HG02840 (cell line): ENCODE measurements at regions not wholly inside any gene's neighbourhood (a gene's known extent, or its start where the extent isn't known, plus 50 kb on each side); places are given as distances from the start of the nearest gene placed in this dataset.
A peak's percentile ranks its signal among the peaks of the same experiment; 100 is the strongest.
"Not testable (repeated sequence)": the region's sequence is repeated elsewhere in the genome, so short reads cannot be mapped to it uniquely, and the experiment has no call there.

Source experiments
- ATAC-seq: cut with Tn5 transposase; IDR thresholded peaks from one replicate; pipeline ENCODE4 v1.9.1; 2021; ENCODE audit warnings: mild to moderate bottlenecking, moderate library complexity, moderate number of reproducible peaks; ENCODE audit not compliant: unreplicated experiment, low FRiP score

DNA sequence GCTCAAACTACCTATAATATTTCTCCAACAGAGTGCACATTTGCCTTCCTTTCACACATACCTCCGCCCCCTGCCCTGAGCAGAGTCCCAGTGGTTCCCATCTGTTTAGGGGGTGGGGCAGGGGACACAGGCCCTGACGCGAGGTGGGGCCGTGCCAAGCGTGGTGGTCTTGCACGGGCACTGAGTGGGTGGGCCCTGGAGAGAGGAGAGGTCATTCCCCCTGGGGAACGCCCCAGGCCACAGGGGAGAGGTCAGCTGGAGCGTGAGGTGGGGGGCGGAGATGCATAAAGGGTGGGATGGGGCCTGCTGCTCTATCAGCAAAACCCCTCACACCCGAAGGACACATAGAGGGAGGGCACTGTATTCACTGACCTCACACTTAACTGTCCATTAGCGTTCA is 441.9 kb downstream of the TMEM121 start:
- ATAC-seq, result no peak

- ATAC-seq, result not testable (repeated sequence)
Observed at GRCh38 chr14:105969026-105969425, 442.6 kb downstream of the TMEM121 start.

GRCh38 chr14:105970821-105971220 is 444.4 kb downstream of the TMEM121 start:
- not testable (repeated sequence) for ATAC-seq

GRCh38 chr14:105971593-105972500 is 445.5 kb downstream of the TMEM121 start:
- no peak for ATAC-seq

DNA sequence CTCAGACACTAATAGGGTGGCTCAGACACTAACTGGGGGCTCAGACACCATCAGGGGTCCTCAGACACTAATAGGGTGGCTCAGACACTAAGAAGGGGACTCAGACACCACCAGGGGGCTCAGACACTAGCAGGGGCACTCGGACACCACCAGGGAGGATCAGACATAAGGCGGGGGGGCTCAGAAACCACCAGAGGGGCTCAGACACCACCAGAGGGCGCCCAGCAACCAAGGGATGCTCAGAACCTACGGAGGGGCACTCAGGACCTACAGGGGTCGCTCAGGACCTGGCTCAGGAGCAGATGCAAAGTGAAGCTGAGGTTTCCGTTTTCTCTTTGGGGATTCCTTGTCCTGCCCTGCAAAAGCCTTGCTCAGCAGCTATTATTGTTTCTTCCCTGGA is 448.5 kb downstream of the TMEM121 start:
- no peak for ATAC-seq

DNA sequence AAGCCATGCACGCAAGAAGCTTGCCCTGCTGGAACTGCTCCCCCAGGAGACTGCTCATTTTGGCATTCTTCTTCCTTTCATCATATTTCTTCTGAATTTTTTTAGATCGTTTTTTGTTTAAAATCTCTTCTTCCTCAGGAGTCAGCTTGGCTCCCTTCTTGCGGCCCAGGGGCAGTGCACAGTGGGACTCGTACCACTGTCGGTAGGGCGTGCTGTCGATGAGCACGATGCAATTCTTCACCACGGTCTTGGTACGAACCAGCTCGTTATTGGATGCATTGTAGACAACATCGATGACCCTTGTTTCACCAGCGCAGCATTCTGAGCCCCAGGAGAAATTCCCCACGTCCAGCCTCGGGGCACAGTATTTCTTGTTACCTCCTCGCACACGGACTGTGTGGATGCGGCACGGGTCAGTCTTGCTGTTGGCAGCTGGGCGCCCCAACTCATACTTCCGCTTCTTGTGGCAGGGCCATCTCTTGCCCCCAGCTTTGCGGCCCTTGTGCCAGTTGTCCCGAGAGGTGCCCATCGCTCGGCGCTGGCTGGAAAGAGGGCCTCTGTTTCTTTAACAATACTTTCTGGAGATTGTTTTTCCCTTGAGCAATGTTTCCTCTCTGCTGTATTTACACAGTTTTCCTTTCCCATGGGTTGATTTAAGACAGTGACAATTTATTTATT is 452.4 kb downstream of the TMEM121 start:
- no peak for ATAC-seq

DNA sequence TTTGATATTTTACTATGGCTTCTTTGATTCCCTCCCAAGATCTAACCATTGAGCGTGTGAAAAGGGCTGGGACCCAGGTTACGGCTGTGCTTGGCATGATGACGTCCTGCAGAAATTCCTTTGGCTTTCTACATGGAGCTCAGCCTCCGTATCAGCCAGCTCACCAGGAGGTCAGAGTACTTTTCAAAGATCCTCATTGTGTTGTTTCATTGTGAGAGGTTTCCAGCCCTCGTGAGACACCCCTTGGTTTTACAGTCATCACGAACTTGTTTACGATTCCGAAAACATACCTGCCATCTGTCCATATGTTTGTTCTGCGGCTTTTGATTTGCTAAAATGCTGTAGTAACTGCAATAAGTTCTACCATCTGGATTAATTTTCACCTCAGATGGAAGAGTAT is 453.1 kb downstream of the TMEM121 start:
- no peak for ATAC-seq

GRCh38 chr14:105980224-105980623 is 453.8 kb downstream of the TMEM121 start:
- ATAC-seq, result no peak

- not testable (repeated sequence) for ATAC-seq
Observed at GRCh38 chr14:105981517-105982302, 455.3 kb downstream of the TMEM121 start.

- no peak for ATAC-seq
Observed at GRCh38 chr14:105982664-105983063, 456.3 kb downstream of the TMEM121 start.

- no peak for ATAC-seq
Observed at GRCh38 chr14:105986894-105987284, 460.5 kb downstream of the TMEM121 start.

DNA sequence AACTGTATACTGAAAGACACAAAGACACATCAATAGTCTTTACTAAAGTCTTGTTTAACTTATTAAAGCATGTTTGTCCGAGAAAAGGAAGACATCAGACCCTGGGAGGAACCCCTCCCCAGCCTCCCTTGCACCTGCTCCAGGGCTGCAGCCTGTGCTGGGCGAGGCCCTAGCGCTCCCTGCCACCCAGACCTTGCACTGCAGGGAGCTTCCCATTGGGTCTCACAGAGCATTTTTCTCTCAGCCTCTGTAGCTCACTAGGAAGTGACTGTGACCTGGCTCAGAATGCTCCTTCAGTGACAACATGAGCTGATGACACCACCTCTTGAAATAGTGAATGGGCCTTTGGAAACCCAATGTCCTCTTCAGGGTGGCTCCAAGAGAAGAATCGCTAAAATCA is 461.2 kb downstream of the TMEM121 start:
- no peak for ATAC-seq

- no peak for ATAC-seq
Observed at GRCh38 chr14:105989566-105990302, 463.4 kb downstream of the TMEM121 start.

- ATAC-seq, result not testable (repeated sequence)
Observed at GRCh38 chr14:105991677-105992076, 465.3 kb downstream of the TMEM121 start.

- ATAC-seq, result no peak
Observed at GRCh38 chr14:105993814-105994213, 467.4 kb downstream of the TMEM121 start.

DNA sequence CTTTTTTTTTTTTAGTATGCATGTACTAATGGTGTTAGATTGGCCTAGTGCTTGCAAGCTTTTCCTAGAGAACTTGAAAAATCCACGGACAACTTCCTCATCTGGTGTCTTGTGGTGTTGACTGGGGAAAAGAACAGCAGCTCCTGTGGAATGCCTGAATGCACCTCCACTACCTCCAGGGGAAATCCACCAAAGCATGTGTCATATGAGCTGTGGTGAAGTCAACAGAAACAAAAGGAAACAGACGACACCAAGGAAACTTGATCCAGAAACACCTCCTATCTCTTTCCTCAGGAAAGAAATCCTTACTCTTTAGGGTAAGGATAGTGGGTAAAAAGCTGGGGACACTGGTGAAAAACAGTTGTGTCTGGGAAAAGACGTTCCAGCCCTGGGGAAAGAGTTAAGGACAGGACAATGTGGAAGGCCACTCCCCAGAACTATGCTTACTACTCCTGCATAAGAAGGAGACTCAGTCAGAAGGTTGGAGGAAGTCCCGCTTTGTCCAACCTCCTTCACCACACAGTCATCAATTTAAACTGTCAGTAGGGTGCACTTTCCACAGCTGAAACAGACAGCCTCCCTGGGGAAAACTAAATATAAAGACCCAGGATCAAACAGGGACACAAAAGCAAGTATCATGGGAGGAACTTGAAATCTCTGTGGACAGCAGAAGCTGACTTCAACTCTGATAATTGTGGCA is 468.8 kb downstream of the TMEM121 start:
- ATAC-seq, result not testable (repeated sequence)

DNA sequence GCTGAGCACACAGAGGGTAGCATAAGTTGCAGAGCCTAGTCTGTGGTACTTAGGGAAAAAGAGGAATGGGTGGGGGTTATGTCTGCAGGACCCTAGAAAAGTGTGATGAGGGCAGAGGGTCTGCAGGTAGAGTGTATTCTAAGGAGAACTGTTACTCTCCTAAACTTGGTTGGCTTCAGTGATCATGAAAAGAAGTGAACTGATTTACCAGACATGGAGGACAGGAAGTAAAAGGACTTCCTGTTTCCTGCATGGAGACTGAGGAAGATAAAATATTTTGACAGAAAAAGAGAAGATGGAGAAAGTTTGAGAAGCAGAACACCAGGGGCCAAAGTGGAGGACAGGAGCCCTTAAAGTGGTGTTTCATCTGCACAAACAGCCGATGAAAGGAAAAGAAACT is 472.2 kb downstream of the TMEM121 start:
- not testable (repeated sequence) for ATAC-seq

DNA sequence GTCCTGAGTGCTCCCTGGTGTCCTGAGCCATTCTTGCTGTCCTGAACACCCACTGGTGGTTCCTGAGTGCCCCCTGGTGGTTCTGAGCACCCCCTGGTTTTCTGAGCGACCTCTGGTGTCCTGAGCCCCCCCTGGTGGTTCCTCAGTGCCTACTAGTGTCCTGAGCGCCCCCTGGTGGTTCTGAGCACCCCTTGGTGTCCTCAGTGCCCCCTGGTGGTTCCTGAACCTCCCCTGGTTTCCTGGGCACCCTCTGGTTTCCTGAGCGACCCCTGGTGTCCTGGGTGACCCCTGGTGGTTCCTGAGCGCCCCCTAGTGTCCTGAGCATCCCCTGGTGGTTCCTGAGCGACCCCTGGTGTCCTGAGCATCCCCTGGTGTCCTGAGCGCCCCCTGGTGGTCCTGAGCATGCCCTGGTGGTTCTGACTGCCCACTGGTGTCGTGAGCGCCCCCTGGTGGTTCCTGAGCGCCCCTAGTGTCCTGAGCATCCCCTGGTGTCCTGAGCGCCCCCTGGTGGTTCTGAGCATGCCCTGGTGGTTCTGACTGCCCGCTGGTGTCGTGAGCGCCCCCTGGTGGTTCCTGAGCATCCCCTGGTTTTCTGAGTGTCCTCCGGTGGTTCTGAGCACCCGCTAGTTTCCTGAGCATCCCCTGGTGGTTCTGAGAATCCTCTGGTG is 473.1 kb downstream of the TMEM121 start:
- ATAC-seq, result peak; percentile 95

DNA sequence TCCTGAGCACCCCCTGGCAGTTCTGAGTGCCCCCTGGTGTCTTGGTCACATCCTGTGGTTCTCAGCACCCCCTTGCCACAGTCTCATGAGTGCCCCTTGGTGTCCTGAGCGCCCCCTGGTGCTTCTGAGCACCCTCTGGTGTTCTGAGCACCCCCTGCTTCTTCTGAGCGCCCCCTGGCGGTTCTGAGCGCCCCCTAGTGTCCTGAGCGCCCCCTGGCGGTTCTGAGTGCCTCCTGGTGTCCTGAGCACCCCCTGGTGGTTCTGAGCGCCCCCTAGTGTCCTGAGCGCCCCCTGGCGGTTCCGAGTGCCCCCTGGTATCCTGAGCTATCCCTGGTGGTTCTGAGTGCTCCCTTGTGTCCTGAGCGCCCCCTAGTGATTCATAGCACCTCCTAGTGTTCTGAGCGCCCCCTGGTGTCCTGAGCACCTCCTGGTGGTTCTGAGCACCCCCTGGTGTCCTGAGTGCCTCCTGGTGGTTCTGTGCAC is 473.7 kb downstream of the TMEM121 start:
- ATAC-seq, result peak; percentile 28
